ENCODE measurements at regions not wholly inside any gene's neighbourhood (a gene's known extent, or its start where the extent isn't known, plus 50 kb on each side); places are given as distances from the start of the nearest gene placed in this dataset.

GRCh38 chrY:8151561-8151960 is 1185.7 kb upstream of the TSPY4 start:
- no peak for DNase-seq
- Histone ChIP-seq H3K27ac (no peak overlapping the region), H3K27me3 (no peaks in the 10 kb centered on the region), H3K4me1 (no peaks in the 10 kb centered on the region), H3K36me3 (no peaks in the 10 kb centered on the region), H3K4me3 (replicated peaks in 1 of 3) (no peak overlapping the region), H3K9me3 (no peaks in the 10 kb centered on the region)
- TF ChIP-seq CTCF (IDR thresholded peaks at IDR 0.05), result no peak
- TF ChIP-seq POLR2A (IDR thresholded peaks at IDR 0.05), result no peak
- intact Hi-C loops (cut with DNase I), result no loop called here

- WGBS, 2 donors, result 17 to 80% methylated on average over 1 to 3 of the region's 23 CpGs
- intact Hi-C loops (cut with DNase I), result no loop called here
- no peaks in the 10 kb centered on the region for H3K27me3 ChIP-seq
- H3K4me1 ChIP-seq, result no peaks in the 10 kb centered on the region
- H3K4me3 ChIP-seq (replicated peaks in 1 of 3), result no peak overlapping the region
- H3K27ac ChIP-seq, result no peak overlapping the region
- no peaks in the 10 kb centered on the region for H3K36me3 ChIP-seq
- DNase-seq, result no peak
- TF ChIP-seq POLR2A (IDR thresholded peaks at IDR 0.05) (no peak), CTCF (IDR thresholded peaks at IDR 0.05) (no peak)
- no peaks in the 10 kb centered on the region for H3K9me3 ChIP-seq
Measured at GRCh38 chrY:8128578-8128977, 1208.7 kb upstream of the TSPY4 start.

DNA sequence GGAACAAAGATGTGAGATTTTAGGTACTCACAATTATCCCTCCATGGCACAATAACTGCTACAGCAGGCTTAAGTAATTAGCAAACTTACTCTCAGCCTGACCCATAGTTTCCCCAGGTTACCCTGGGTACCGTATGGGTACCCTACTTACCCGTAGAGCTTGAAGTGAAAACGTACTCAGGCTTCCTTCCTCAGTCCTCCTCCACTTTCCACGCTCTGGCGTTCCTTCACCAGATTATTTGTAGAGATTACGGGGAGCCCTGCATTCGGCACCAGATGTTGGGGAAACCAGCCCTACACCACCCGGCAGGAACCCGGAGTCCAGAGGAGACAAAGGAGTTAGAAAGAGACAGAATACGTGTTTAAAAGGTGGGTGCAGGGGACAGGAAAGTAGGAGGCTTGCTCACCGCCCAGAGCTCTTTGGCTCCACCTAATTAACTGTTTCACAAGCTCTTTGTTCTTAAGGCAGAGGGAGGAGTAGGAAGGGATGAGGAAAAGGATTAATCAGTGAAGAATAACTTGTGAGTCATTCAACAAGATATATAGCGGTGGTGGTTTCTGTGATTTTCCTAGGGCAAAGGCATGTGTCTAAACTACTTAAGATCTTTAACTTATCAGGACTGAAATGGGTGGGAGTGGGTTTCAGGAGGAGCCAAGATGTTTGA is 1211.2 kb upstream of the TSPY4 start:
- no peaks in the 10 kb centered on the region for H3K27me3 ChIP-seq

DNA sequence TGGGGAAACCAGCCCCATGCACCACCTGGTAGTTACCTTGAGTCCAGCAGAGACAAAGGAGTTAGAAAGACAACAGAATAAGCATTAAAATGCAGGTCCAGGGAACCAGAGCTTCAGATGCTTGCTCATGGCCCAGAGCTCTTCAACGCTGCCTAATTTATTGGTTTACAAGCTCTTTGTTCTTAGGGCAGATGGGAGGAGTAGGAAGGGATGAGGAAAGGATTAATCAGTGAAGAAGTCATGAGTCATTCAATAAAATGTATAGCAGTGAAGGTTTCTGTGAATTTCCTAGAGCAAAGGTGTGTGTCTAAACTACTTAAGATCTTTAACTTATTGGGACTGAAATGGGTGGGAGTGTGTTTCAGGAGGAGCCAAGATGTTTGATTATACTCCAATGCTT is 1210.3 kb upstream of the AMELY start:
- Histone ChIP-seq H3K36me3 (no peaks in the 10 kb centered on the region), H3K27me3 (no peaks in the 10 kb centered on the region), H3K9me3 (no peaks in the 10 kb centered on the region), H3K4me3 (replicated peaks in 1 of 3) (no peak overlapping the region), H3K27ac (no peak overlapping the region), H3K4me1 (no peaks in the 10 kb centered on the region)
- intact Hi-C loops (cut with DNase I), result no loop called here
- no peak for DNase-seq
- 44 to 67% methylated on average over 1 of the region's 1 CpG for WGBS, 2 donors
- TF ChIP-seq CTCF (IDR thresholded peaks at IDR 0.05) (no peak), POLR2A (IDR thresholded peaks at IDR 0.05) (no peak)

More for the DNA sequence above, 1211.2 kb upstream of the TSPY4 start:
- TF ChIP-seq CTCF (IDR thresholded peaks at IDR 0.05) (no peak), POLR2A (IDR thresholded peaks at IDR 0.05) (no peak)
- Histone ChIP-seq H3K27ac (no peak overlapping the region), H3K4me3 (replicated peaks in 1 of 3) (no peak overlapping the region), H3K4me1 (no peaks in the 10 kb centered on the region), H3K9me3 (no peaks in the 10 kb centered on the region), H3K36me3 (no peaks in the 10 kb centered on the region)
- intact Hi-C loops (cut with DNase I), result no loop called here
- 76 to 79% methylated on average over 12 of the region's 12 CpGs for WGBS, 2 donors
- no peak for DNase-seq

- WGBS, 2 donors, result 38 to 43% methylated on average over 1 of the region's 1 CpG
- no peaks in the 10 kb centered on the region for H3K27me3 ChIP-seq
- no peak for TF ChIP-seq CTCF (IDR thresholded peaks at IDR 0.05)
- H3K36me3 ChIP-seq, result no peaks in the 10 kb centered on the region
- no peak for DNase-seq
- no peak overlapping the region for H3K27ac ChIP-seq
- no peaks in the 10 kb centered on the region for H3K9me3 ChIP-seq
- no peak overlapping the region for H3K4me3 ChIP-seq (replicated peaks in 1 of 3)
- H3K4me1 ChIP-seq, result no peaks in the 10 kb centered on the region
- intact Hi-C loops (cut with DNase I), result no loop called here
Measured at GRCh38 chrY:8094429-8094828, 1182.9 kb upstream of the AMELY start.
